ENCODE measurements at regions not wholly inside any gene's neighbourhood (a gene's known extent, or its start where the extent isn't known, plus 50 kb on each side); places are given as distances from the start of the nearest gene placed in this dataset.

DNA sequence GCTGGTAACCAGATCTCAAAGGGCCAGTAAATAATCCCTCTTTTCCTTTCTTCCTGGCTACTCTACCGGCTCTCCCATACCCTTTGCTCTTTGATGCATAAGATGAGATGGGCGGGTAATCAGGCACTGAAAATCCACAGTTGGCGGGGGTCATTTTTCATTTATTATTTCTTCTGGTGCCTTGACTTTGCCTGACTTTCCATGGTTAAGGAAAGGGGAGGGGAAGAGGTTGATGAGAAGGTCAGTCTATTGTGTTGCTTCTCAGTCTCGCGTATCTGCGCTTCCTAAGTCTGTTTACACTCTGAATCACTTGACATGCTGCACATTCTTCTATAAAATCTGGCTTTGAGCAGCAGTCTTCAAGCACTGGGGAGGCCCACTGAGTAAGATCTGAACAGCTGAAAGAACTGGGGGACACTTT lies 121.1 kb upstream of the HDGFL1 start:
- TF ChIP-seq, protein P1, sequence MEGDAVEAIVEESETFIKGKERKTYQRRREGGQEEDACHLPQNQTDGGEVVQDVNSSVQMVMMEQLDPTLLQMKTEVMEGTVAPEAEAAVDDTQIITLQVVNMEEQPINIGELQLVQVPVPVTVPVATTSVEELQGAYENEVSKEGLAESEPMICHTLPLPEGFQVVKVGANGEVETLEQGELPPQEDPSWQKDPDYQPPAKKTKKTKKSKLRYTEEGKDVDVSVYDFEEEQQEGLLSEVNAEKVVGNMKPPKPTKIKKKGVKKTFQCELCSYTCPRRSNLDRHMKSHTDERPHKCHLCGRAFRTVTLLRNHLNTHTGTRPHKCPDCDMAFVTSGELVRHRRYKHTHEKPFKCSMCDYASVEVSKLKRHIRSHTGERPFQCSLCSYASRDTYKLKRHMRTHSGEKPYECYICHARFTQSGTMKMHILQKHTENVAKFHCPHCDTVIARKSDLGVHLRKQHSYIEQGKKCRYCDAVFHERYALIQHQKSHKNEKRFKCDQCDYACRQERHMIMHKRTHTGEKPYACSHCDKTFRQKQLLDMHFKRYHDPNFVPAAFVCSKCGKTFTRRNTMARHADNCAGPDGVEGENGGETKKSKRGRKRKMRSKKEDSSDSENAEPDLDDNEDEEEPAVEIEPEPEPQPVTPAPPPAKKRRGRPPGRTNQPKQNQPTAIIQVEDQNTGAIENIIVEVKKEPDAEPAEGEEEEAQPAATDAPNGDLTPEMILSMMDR (IDR thresholded peaks at IDR 0.05; ENCODE audit: low read depth, low read length, missing input control), result no peak
- TF ChIP-seq, protein P2, sequence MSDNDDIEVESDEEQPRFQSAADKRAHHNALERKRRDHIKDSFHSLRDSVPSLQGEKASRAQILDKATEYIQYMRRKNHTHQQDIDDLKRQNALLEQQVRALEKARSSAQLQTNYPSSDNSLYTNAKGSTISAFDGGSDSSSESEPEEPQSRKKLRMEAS (IDR thresholded peaks at IDR 0.05), result no peak
- no peak for TF ChIP-seq JUND (IDR thresholded peaks at IDR 0.05)
